ENCODE measurements at regions not wholly inside any gene's neighbourhood (a gene's known extent, or its start where the extent isn't known, plus 50 kb on each side); places are given as distances from the start of the nearest gene placed in this dataset.

DNA sequence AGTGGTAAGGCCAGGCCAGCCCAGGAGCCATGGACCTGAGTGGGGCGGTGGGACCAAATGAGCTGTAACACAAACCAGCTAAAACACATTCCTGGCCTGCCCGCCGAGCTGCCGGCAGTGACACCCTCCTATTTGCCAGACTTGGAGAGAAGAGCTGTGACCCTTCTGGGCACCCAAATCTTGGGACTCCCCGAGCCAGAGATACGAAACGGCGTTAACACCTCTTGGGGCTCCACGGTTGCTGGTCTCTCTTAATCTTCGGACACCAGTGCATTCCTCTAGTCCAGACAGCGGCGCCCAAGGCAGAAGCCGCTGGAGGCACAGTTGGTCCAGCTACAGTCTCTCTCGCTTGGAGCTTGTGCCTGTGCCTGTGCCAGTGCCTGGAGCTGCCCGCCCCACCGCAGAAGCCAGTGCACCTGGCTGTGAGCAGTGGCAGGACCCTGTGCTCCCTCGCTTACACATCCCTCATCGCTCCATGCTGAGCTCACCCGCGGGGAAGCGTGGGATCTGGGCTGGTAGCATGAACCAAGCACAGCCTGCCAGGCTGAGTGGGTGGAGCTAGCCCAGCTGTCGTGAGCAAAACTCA lies 147.2 kb upstream of the KLHL1 start:
- no peak for TF ChIP-seq EZH2 (IDR thresholded peaks at IDR 0.05; ENCODE audit: borderline replicate concordance)
- TF ChIP-seq CTCF (IDR thresholded peaks at IDR 0.05; ENCODE audit: poor library complexity) = no peak
- TF ChIP-seq EZH2phosphoT487 (IDR thresholded peaks at IDR 0.05; ENCODE audit: low read depth, severe bottlenecking, unreplicated experiment) = no peak
- H3K4me1 ChIP-seq (ENCODE audit: insufficient read depth) = no peaks in the 10 kb centered on the region
- no peak overlapping the region for H3K4me2 ChIP-seq
- no peak overlapping the region for H2AFZ ChIP-seq
- H3K9me3 ChIP-seq (ENCODE audit: low read depth) = peaks cover 3% of the 10 kb centered on the region
- no peak overlapping the region for H3K4me3 ChIP-seq
- no peaks in the 10 kb centered on the region for H3K79me2 ChIP-seq
- WGBS (ENCODE audit: low lambda C conversion rate, missing lambda C conversion rate) = 97% methylated on average over 22 of the region's 22 CpGs
- H3K27ac ChIP-seq = no peak overlapping the region
- no peaks in the 10 kb centered on the region for H3K27me3 ChIP-seq
- no peaks in the 10 kb centered on the region for H4K20me1 ChIP-seq (ENCODE audit: insufficient read depth, poor library complexity, severe bottlenecking)
- no peaks in the 10 kb centered on the region for H3K9me2 ChIP-seq (replicated peaks; ENCODE audit: insufficient read depth)
- no peaks in the 10 kb centered on the region for H3K36me3 ChIP-seq (replicated peaks; ENCODE audit: insufficient read depth, low read depth)
- no peak for DNase-seq (ENCODE audit: low spot score)

- no peaks in the 10 kb centered on the region for H3K27me3 ChIP-seq
- peaks cover 3% of the 10 kb centered on the region for H3K9me3 ChIP-seq (ENCODE audit: low read depth)
- no peak for TF ChIP-seq CTCF (IDR thresholded peaks at IDR 0.05; ENCODE audit: poor library complexity)
- TF ChIP-seq EZH2phosphoT487 (IDR thresholded peaks at IDR 0.05; ENCODE audit: low read depth, severe bottlenecking, unreplicated experiment) = no peak
- no peak for TF ChIP-seq EZH2 (IDR thresholded peaks at IDR 0.05; ENCODE audit: borderline replicate concordance)
- H3K4me2 ChIP-seq = no peak overlapping the region
- no peaks in the 10 kb centered on the region for H3K79me2 ChIP-seq
- no peak overlapping the region for H3K4me3 ChIP-seq
- H3K27ac ChIP-seq = no peak overlapping the region
- 22% methylated on average over 1 of the region's 1 CpG for WGBS (ENCODE audit: low lambda C conversion rate, missing lambda C conversion rate)
- peaks cover 7% of the 10 kb centered on the region for H3K4me1 ChIP-seq (ENCODE audit: insufficient read depth)
- H4K20me1 ChIP-seq (ENCODE audit: insufficient read depth, poor library complexity, severe bottlenecking) = no peaks in the 10 kb centered on the region
- H2AFZ ChIP-seq = no peak overlapping the region
- H3K9me2 ChIP-seq (replicated peaks; ENCODE audit: insufficient read depth) = no peaks in the 10 kb centered on the region
- no peak for DNase-seq (ENCODE audit: low spot score)
- H3K36me3 ChIP-seq (replicated peaks; ENCODE audit: insufficient read depth, low read depth) = no peaks in the 10 kb centered on the region
These were observed 145.6 kb upstream of the KLHL1 start for GRCh38 chr13:70253834-70254233.

GRCh38 chr13:70253411-70253810 lies 145.2 kb upstream of the KLHL1 start:
- H2AFZ ChIP-seq = no peak overlapping the region
- peaks cover 11% of the 10 kb centered on the region for H3K4me1 ChIP-seq (ENCODE audit: insufficient read depth)
- no peaks in the 10 kb centered on the region for H3K79me2 ChIP-seq
- H3K36me3 ChIP-seq (replicated peaks; ENCODE audit: insufficient read depth, low read depth) = no peaks in the 10 kb centered on the region
- WGBS (ENCODE audit: low lambda C conversion rate, missing lambda C conversion rate) = 70% methylated on average over 2 of the region's 2 CpGs
- no peak overlapping the region for H3K4me3 ChIP-seq
- peaks cover 3% of the 10 kb centered on the region for H3K9me3 ChIP-seq (ENCODE audit: low read depth)
- no peaks in the 10 kb centered on the region for H4K20me1 ChIP-seq (ENCODE audit: insufficient read depth, poor library complexity, severe bottlenecking)
- H3K4me2 ChIP-seq = no peak overlapping the region
- no peaks in the 10 kb centered on the region for H3K27me3 ChIP-seq
- DNase-seq (ENCODE audit: low spot score) = no peak
- no peaks in the 10 kb centered on the region for H3K9me2 ChIP-seq (replicated peaks; ENCODE audit: insufficient read depth)
- TF ChIP-seq CTCF (IDR thresholded peaks at IDR 0.05; ENCODE audit: poor library complexity) = no peak
- no peak for TF ChIP-seq EZH2 (IDR thresholded peaks at IDR 0.05; ENCODE audit: borderline replicate concordance)
- no peak for TF ChIP-seq EZH2phosphoT487 (IDR thresholded peaks at IDR 0.05; ENCODE audit: low read depth, severe bottlenecking, unreplicated experiment)
- H3K27ac ChIP-seq = no peak overlapping the region

All from hepatocyte (in vitro differentiated cells).